ENCODE measurements at regions not wholly inside any gene's neighbourhood (a gene's known extent, or its start where the extent isn't known, plus 50 kb on each side); places are given as distances from the start of the nearest gene placed in this dataset.
A peak's percentile ranks its signal among the peaks of the same experiment; 100 is the strongest.

- H3K4me3 ChIP-seq = no peak overlapping the region
- Mint-ChIP-seq H3K4me1 (peaks cover 33% of the 10 kb centered on the region), H3K27ac (peak overlapping the region; percentile 15), H3K27me3 (ENCODE audit: insufficient read depth, low read depth) (no peaks in the 10 kb centered on the region), H3K9me3 (no peaks in the 10 kb centered on the region), H3K36me3 (peaks cover 4% of the 10 kb centered on the region), H3K4me3 (no peak overlapping the region)
- no peaks in the 10 kb centered on the region for H3K79me2 ChIP-seq (ENCODE audit: low read depth)
- H3K4me2 ChIP-seq = no peak overlapping the region
- H4K20me1 ChIP-seq (ENCODE audit: low read depth) = no peaks in the 10 kb centered on the region
- TF ChIP-seq CTCF (IDR thresholded peaks at IDR 0.05) (peak; percentile 86), EZH2phosphoT487 (IDR thresholded peaks at IDR 0.05) (no peak), EZH2 (IDR thresholded peaks at IDR 0.05) (no peak)
- no peak overlapping the region for H3K27ac ChIP-seq
- no peaks in the 10 kb centered on the region for H3F3A ChIP-seq (ENCODE audit: low read depth)
- no peaks in the 10 kb centered on the region for H3K27me3 ChIP-seq
- H3K4me1 ChIP-seq = peaks cover 29% of the 10 kb centered on the region
- DNase-seq (ENCODE audit: low spot score) = peak; percentile 73
- H3K36me3 ChIP-seq = no peaks in the 10 kb centered on the region
- no peak overlapping the region for H3K9ac ChIP-seq
- H2AFZ ChIP-seq (replicated peaks) = no peak overlapping the region
- H3K9me3 ChIP-seq (ENCODE audit: low read depth) = no peaks in the 10 kb centered on the region
Observed at GRCh38 chr4:20395160-20395773, 143.6 kb downstream of the SLIT2 start.

- H3F3A ChIP-seq (ENCODE audit: low read depth) = no peaks in the 10 kb centered on the region
- no peak overlapping the region for H2AFZ ChIP-seq (replicated peaks)
- no peaks in the 10 kb centered on the region for H3K36me3 ChIP-seq
- Mint-ChIP-seq H3K4me3 (no peak overlapping the region), H3K4me1 (peaks cover 9% of the 10 kb centered on the region), H3K36me3 (peaks cover 2% of the 10 kb centered on the region), H3K9me3 (no peaks in the 10 kb centered on the region), H3K27me3 (ENCODE audit: insufficient read depth, low read depth) (no peaks in the 10 kb centered on the region), H3K27ac (no peak overlapping the region)
- DNase-seq (ENCODE audit: low spot score) = no peak
- H3K27me3 ChIP-seq = no peaks in the 10 kb centered on the region
- H3K4me1 ChIP-seq = no peaks in the 10 kb centered on the region
- H3K9me3 ChIP-seq (ENCODE audit: low read depth) = no peaks in the 10 kb centered on the region
- H3K27ac ChIP-seq = no peak overlapping the region
- no peak overlapping the region for H3K4me3 ChIP-seq
- H3K9ac ChIP-seq = no peak overlapping the region
- H4K20me1 ChIP-seq (ENCODE audit: low read depth) = no peaks in the 10 kb centered on the region
- no peaks in the 10 kb centered on the region for H3K79me2 ChIP-seq (ENCODE audit: low read depth)
- TF ChIP-seq EZH2 (IDR thresholded peaks at IDR 0.05) (no peak), EZH2phosphoT487 (IDR thresholded peaks at IDR 0.05) (no peak), CTCF (IDR thresholded peaks at IDR 0.05) (no peak)
- no peak overlapping the region for H3K4me2 ChIP-seq
Observed at GRCh38 chr4:20403290-20403689, 151.6 kb downstream of the SLIT2 start.

GRCh38 chr4:20403846-20404245, 152.1 kb downstream of the SLIT2 start:
- Histone ChIP-seq H3K4me3 (no peak overlapping the region), H3K9me3 (ENCODE audit: low read depth) (no peaks in the 10 kb centered on the region), H3K79me2 (ENCODE audit: low read depth) (no peaks in the 10 kb centered on the region), H3F3A (ENCODE audit: low read depth) (no peaks in the 10 kb centered on the region), H4K20me1 (ENCODE audit: low read depth) (no peaks in the 10 kb centered on the region), H3K27me3 (no peaks in the 10 kb centered on the region), H3K4me2 (no peak overlapping the region), H3K36me3 (no peaks in the 10 kb centered on the region), H2AFZ (replicated peaks) (no peak overlapping the region), H3K27ac (no peak overlapping the region), H3K4me1 (no peaks in the 10 kb centered on the region), H3K9ac (no peak overlapping the region)
- DNase-seq (ENCODE audit: low spot score) = no peak
- no peaks in the 10 kb centered on the region for H3K9me3 Mint-ChIP-seq
- no peaks in the 10 kb centered on the region for H3K27me3 Mint-ChIP-seq (ENCODE audit: insufficient read depth, low read depth)
- H3K27ac Mint-ChIP-seq = no peak overlapping the region
- peaks cover 4% of the 10 kb centered on the region for H3K36me3 Mint-ChIP-seq
- no peak overlapping the region for H3K4me3 Mint-ChIP-seq
- no peak for TF ChIP-seq EZH2 (IDR thresholded peaks at IDR 0.05)
- no peak for TF ChIP-seq EZH2phosphoT487 (IDR thresholded peaks at IDR 0.05)
- TF ChIP-seq CTCF (IDR thresholded peaks at IDR 0.05) = no peak
- peaks cover 11% of the 10 kb centered on the region for H3K4me1 Mint-ChIP-seq
